IPS-NIHi7 (cell line): ENCODE measurements at regions not wholly inside any gene's neighbourhood (a gene's known extent, or its start where the extent isn't known, plus 50 kb on each side); places are given as distances from the start of the nearest gene placed in this dataset.
"Not testable (repeated sequence)": the region's sequence is repeated elsewhere in the genome, so short reads cannot be mapped to it uniquely, and the experiment has no call there.

Experiments used
- DNase-seq: peaks from one replicate; pipeline ENCODE4 v3.0.0; 2012; ENCODE audit warnings: mixed read lengths; ENCODE audit errors: extremely low spot score

DNA sequence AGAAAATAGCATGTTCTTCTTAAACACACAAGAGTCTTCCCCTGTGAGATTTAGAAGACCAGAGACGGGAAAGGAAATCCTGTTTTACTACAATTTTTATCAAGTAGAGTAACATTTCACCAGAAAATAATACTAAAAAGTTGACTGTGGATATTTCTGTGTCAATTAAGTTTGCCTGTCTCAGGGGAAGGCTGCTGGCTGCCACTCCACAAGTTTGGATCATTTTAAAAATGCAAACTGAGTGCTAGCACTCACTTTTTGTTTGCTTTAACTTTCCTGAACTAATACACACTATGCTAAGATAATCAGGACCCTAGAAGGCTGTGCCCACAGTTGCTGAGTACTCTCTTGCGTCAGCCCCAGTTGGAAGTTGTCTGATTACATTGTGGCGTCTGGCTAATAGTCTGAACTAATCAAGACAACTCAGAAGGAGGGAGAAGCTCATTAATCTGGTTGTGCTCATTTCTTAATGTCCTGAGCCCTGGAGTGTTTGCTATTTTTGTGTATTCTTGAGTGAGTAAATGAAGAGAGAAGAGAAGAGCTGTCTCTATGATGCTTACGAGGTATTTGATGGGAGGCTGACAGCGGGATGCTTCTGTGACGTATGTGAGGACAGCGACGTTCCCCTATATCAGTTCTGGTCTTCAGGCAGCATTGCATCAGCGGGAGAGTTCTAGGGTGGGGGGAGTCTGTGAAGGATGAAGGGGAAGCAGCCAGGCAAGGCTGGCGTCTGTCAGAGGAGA lies 664.2 kb downstream of the QKI start:
- no peak for DNase-seq

DNA sequence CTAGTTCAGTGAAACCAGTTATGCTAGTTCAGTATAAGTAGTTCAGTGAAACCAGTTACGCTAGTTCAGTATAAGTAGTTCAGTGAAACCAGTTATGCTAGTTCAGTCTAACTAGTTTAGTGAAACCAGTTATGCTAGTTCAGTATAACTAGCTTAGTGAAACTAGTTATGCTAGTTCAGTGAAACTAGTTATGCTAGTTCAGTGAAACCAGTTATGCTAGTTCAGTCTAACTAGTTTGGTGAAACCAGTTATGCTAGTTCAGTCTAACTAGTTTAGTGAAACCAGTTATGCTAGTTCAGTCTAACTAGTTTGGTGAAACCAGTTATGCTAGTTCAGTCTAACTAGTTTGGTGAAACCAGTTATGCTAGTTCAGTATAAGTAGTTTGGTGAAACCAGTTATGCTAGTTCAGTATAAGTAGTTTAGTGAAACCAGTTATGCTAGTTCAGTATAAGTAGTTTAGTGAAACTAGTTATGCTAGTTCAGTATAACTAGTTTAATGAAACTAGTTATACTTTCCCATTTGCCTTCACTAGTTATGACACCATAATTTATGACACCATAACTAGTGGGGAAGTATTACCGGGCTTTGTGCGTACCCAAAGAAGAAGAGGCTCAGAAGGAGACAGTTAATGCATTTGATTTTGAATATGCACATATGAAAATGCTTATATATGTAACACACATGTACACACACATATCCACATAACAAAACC lies 662.5 kb downstream of the QKI start:
- DNase-seq: not testable (repeated sequence)

DNA sequence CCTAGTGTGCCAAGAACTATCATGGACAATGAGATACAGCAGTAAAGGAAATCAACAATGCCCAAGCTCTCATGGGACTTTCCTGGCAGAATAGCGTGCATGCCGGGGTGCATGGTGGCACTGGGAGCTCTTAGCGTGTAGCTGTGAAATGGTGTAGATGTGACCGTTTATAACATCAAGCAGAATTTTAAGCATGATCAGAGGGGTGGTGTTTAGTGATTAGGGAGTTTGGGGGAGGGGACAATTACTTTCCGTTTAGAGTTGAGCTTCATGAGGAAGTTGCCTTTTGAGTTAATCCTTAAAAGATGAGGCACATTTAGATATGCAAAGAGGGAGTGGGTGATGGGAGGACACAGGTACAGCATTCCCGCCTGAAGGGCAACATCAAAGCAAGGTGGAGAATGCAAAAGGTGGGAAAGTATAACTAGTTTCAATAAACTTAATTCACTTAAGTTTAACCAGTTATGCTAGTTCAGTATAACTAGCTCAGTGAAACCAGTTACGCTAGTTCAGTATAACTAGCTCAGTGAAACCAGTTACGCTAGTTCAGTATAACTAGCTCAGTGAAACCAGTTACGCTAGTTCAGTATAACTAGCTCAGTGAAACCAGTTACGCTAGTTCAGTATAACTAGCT lies 661.6 kb downstream of the QKI start:
- DNase-seq: no peak

DNA sequence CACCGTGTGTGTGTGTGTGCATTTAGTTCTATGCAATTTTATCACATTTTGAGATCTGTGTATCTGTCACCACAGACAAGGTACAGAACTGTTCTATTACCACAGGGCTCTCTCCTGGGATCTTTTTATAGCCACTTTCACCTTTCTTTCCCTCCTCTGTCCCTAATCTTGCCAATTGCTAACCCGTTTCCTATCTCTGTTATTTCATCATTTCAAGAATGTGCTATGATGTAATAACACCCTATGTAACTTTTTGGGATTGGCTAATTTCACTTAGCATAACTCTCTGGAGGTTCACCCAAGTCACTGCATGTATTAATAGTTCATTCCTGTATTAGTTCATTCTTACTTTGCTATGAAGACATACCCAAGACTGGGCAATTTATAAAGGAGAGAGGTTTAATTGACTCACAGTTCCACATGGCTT lies 657.7 kb downstream of the QKI start:
- DNase-seq: no peak

DNA sequence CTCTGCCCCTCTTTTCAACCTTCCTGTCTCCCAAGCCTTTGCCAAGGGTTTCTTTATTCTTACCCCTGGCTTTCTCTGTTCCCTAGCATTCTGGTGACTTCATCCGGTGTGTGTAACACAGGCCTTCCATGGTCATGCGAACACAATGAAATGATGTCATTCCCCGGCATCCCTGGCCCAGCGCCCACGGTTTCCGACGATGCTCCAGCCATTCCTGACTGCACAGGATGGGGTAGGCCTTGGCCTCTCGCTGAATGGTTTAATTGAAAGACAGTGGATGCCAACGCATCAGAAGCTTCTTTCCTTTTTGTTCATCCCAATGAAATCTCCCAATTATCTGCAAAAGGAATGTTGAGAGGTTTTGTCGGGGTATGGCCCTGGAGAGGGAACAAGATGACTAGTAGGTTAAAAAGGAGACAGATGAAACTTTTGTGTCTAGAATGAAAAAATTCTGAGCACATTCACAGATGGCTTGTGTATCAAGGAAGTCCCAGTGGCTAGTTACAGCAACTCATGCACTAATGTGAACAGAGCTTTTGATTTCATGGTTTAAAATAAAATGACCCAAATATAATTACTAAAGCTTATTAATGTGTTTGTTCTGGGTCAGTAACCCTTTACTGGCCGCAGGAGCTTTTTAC lies 655.0 kb downstream of the QKI start:
- peak; percentile 9 for DNase-seq

DNA sequence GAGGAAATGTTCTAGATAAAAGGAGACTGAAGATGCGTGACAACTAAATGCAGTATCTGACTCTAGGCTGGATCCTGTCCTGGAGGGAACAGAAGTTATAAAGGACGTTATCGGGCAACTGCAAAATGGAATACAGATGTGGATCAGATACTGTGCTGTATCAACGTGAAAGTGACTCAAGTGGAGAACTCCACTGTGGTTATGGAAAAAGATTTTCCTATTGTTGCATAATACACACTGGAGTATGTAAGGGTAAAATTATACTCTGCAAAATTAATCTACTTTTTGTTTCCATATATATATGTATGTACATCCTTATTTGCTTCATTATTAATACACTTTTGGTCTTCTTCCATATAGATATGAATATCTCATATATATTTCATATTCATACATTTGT lies 654.0 kb downstream of the QKI start:
- no peak for DNase-seq

DNA sequence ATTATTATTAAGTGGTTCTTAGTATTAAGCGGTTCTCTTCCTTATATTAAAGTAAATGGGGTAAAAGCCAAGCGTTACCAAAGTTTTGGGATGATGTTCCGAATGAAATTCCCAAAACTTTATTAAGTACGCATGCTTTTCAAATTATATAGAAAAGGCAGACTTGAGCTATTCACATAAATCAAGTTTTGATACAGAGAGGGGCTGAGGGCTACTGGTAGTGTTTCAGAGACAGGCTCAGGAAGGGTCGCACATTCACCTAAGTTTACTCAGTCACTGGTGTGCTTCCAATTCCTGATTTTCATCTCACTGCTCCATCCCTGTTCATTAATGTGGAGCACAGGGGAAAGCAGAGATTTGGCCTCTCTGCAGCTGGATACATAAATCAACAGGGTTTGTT lies 652.2 kb downstream of the QKI start:
- DNase-seq: no peak

DNA sequence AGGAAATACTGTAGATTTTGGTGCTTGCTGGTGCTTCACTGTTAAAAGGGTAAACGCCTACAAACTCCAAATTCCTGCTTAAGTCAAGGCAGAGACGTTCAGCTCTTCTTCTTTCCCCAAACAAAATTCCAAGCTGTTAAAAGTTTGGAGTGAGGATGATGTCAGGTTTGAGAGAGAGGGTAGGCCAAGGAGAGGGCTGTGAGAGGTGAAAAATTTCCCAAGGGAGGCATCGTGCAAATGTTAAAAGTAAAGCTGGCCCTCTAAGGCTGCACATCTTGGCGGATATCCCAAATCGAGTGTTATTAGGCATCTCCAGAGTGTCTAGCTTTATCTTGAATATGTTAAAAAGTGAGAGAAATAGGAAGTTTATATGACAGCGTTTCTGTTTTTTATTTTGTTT lies 651.8 kb downstream of the QKI start:
- DNase-seq: no peak

DNA sequence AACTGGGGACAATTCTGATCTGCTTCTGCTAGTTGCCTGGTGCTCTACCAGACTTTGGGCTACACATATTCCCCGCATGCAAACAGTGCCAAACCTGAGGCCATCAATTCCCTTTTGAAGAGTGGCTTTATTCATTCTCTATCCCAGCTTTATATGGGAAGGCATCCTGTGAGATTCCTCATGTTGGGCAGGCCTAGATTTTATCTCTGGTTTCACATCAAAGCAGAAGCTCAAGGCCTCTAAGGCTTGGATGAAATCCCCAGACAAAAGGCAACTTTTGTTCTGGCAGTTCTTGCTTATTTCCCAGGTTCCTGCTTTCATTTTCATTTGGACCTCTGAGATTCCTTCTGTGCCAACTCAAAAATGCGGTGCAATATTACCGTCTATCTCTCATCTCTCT lies 648.8 kb downstream of the QKI start:
- DNase-seq: no peak

DNA sequence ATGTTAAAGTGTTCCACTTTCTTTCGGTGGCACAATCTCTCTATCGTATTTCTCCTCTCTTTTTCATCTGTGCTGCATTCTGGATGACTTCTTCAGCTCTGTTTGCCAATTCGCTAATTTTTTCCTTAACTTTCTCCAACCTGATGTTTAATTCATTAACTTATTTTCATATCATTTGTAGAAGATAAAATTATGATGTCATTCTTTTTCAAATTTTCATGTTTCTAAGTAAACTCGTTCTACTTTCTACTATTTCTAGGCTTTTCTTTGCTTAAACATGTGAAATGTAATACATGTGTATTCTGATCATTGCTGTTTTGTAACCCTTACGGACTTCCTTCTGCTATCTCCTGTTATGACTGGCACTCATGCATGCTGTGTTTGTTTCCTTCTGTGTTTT lies 648.4 kb downstream of the QKI start:
- no peak for DNase-seq

DNA sequence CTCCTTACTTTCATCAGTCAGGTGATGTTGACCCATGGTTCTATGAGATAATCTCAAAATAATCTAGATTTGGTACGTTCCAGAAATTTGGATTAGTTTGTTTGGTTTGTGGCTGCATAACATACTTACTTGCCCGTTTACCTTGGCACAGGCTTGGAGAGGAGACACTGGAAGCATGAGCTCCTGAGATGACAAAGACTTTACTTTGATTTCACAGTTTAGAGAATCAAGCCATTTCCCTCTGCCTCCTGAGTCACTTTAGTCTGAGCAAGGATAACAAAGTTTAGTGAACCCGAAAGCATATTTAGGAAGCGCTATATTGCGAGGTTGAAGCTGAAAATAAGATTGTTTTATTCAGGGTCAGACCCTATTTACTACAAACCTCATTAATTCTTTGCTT lies 643.4 kb downstream of the QKI start:
- no peak for DNase-seq

DNA sequence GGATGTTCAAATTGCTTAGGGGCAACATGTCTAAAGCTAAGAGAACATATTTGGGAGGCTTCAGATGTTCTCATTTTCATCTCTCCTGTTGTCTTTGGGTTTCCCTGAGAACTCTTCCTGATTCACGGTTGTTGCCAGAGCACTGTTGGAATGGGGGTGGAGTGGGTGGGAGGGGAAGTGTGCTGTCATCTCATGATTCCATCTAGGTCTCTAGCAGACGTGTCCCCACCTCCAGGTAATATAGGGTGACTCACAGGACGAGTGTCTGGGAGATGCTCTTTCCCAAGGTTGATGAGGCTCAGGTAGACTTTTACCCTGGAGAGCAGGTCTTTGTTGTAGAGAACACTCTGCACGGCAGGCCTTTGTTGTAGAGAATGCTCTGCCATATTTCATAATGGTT lies 636.9 kb downstream of the QKI start:
- no peak for DNase-seq

DNA sequence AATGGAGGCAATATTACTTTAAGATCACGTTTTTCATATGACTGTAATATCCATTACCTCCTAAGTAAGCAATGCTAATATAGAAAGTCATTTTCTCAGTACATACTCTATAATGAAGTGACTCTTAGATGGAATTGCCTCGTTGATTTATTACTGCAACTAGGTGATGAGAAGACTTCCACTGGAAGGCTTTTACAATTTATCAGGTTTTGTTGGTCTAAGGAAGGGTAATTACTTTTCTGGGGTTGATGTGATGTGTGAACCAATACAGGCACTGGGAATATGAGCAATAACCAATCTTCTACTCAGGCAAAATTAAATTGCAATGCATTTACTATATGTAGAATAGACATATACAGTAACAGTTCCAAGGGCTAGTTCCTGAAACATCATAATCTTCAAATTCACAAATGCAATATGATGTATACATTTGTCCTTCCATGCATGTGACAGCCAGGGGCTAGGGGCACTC lies 635.0 kb downstream of the QKI start:
- DNase-seq: no peak

DNA sequence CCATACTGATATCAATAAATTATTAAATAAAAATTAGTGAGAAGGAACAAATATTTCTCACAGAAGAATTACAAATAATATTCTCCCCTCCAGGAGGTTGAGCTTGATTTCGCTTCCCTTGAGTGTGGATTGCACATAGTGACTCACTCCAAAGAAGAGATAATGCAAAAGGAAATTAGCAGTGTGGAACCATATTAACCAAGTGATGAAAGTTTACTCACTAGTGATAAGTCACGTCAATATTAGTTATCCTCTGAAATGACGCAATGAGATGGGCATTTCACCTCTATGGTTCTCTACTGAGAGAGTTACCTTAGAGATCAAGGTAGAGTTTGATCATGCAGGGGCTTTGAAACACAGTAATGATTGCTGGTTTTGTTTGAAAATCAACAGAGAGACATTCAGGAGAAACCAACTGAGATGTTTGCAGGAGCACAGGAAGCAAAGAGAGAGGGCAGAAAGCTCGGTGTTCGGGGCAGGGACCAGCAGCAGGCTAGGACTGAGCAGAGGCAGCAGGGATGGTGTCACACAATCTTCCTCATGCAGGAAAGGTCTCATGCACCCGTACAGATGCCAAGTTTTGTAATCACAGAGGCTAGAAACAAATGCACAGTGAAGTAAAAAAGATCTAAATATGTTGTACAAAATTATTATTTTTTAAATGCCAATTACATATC lies 634.5 kb downstream of the QKI start:
- no peak for DNase-seq

DNA sequence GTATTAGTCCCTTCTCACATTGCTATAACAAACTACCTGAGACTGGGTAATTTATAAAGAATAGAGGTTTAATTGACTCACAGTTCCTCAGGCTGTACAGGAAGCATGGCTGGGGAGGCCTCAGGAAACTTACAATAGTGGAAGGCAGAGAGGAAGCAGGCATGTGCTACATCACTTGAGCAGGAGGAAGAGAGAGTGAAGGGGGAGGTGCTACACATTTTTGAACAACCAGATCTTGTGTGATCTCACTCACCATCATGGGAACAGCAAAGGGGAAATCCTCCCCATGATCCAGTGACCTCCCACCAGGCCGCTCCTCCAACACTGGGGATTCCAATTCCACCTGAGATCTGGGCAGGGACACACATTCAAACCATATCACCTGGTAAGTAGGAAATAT lies 630.6 kb downstream of the QKI start:
- no peak for DNase-seq

DNA sequence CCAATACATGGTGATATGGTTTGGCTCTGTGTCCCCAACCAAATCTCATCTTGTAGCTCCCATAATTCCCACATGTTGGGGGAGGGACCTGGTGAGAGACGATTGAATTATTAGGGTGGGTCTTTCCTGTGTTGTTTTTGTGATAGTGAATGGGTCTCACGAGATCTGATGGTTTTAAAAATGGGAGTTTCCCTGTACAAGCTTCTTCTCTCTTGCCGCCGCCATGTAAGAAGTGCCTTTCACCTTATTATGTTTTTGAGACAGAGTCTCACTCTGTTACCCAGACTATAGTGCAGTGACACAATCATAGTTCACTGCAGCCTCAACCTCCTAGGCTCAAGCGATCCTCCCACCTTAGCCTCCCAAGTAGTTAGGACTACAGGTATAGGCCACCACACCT lies 629.1 kb downstream of the QKI start:
- not testable (repeated sequence) for DNase-seq

DNA sequence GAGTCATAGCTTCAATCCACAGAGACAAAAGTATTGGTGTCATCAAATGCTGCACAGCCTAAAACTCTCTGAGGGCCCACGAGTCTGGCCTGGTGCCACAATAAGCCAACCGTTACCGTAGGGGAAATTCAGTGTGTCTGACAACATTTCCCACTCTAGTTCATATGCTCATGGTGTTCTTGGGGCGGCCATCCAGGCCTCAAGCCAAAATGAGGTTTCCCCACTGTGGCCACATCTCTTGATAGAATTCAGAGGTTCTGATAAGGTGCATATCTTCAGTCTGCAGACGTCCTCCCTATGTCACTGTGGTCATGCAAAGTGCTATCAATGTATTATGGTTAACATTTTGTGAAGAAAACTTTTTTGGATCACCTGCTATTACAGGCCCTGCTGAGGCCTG lies 627.7 kb downstream of the QKI start:
- DNase-seq: no peak

DNA sequence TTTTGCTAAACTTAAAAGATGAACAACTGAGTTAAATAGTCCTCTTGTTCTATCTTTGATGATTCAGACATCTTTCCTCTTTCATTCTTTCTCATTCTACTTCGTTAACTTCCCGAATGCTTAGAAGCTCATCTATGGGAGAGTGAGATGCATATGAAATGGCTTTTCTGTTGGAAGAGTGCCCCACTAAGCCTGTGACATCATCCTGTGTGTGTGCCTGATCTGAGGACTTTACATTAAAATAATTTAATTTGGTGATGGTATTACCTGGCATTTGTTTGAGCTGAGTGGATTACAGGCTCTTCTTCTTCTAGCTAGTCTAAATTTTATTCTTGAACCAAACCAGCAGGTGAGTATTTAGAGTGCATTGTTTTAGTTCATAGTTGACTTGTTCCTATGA lies 626.5 kb downstream of the QKI start:
- no peak for DNase-seq

DNA sequence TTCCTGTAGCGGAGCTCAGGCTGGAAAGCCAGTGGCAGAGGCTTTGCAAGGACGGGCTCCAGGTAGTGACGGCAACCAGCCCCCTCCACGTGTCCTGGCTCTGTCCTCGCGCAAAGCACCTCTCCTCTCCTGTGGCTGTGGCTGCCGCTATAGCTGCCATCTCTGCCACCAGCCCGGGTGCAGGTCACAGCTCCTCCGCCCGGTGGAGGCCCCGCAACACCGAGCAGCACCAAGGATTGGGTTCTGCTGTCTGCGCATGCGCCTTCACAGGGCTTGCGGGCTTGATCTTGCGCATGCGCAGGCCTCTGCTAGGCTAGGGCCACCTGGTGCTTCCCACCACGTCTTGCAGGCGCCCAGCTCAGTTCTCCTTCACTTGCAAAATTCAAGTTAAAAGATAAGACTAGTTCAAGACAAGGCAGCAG lies 625.4 kb downstream of the QKI start:
- DNase-seq: no peak

DNA sequence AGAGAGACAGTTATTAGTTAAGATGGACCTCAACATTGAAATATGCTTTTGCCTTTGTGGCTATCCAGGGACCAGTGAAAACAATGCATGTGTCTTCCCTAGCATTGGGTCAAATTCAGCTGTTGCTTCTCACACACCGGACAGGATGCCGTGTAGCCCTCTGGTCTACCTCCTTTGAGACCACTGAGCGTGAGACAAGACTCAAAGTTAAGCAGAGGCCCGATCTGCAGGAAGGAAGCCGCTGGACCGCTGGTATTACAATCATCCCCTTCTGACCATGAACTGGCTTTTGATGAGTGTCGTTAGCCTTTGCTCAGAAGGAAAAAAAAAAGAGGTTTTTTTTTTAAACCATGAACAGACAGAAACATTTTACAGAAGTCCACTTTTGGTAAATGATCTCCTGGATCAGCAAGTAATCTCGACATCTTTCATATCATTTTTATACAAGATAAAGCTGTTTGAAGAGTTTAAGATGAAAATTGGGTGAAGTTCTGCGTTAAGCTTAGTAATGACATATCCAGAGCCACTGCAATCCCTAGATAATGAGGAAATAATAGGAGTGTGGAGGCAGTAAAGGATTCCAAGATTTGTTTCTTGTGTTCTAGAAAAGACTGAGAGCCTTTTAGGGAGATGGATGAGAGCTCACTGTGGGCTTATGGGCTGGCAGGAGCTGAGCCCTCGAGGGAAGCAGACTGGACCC lies 622.8 kb downstream of the QKI start:
- no peak for DNase-seq

DNA sequence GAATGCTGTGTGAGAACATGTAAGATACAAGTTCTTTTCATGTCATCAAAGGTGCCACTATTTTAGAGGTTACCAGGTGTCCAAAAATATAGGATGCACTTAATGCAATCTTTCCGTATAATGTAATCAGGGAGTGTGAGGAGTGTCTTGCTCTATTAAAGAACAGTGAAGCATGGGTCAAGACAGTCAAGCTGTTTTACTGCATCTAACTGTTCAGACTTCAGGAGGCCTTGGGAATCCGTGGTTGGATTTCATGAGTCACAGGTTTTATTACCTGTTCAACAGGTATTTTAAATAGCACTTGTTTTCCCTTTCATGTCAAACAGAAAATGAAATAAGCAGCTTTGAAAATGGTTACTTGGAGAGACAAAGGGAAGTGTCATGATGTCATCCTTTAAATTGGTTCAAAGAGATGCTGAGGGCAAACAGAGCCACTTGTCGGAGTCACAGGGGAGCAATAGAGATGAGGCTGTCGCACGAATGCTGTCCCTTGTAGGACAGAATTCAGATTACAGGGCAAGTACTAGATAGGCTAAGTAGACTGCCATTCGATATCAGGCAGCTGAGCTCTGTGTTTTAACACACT lies 621.5 kb downstream of the QKI start:
- no peak for DNase-seq
